ENCODE measurements at regions not wholly inside any gene's neighbourhood (a gene's known extent, or its start where the extent isn't known, plus 50 kb on each side); places are given as distances from the start of the nearest gene placed in this dataset.

- TF ChIP-seq CTCF (conservative IDR thresholded peaks at IDR 0.05 in 1 of 2, IDR thresholded peaks at IDR 0.05 in 1 of 2; ENCODE audit: extremely low read depth in 1 of 2, insufficient read depth in 1 of 2, low read depth in 1 of 2, low read length in 2 of 2) (no peak), EZH2 (IDR thresholded peaks at IDR 0.05; ENCODE audit: borderline replicate concordance, low read length) (no peak)
Measured at GRCh38 chr20:12821249-12821648, 187.5 kb upstream of the SPTLC3 start.
